ENCODE measurements at regions not wholly inside any gene's neighbourhood (a gene's known extent, or its start where the extent isn't known, plus 50 kb on each side); places are given as distances from the start of the nearest gene placed in this dataset.

- in situ Hi-C loops (cut with MboI; ENCODE audit: low sequenced_read_pairs) = loop anchor here (5.0 kb wide), 1 partner anchor 98 kb away; no protein-coding TSS in a partner anchor
- CTCF ChIA-PET = interaction anchor here (1.3 kb wide), 1 partner anchor 27 kb away, joined by 3 read pairs; no protein-coding TSS in a partner anchor
- H2AFZ ChIP-seq (replicated peaks; ENCODE audit: low read length, poor library complexity) = peak overlapping the region; percentile 90
- TF ChIP-seq USF2 (IDR thresholded peaks at IDR 0.05; ENCODE audit: low read depth, low read length) (no peak), CTCF (conservative IDR thresholded peaks at IDR 0.05; ENCODE audit: low read depth, low read length) (no peak), CEBPB (IDR thresholded peaks at IDR 0.05; ENCODE audit: low read depth, low read length) (no peak), SMC3 (IDR thresholded peaks at IDR 0.05; ENCODE audit: low read depth, low read length) (no peak), MXI1 (IDR thresholded peaks at IDR 0.05; ENCODE audit: borderline replicate concordance, low read depth, low read length) (no peak), MAFK (IDR thresholded peaks at IDR 0.05; ENCODE audit: low read depth, low read length) (no peak), MAZ (IDR thresholded peaks at IDR 0.05; ENCODE audit: borderline replicate concordance, low read depth, low read length) (no peak), ELK1 (IDR thresholded peaks at IDR 0.05; ENCODE audit: borderline replicate concordance, low read depth, low read length) (no peak), RAD21 (IDR thresholded peaks at IDR 0.05; ENCODE audit: low read length) (no peak), BHLHE40 (IDR thresholded peaks at IDR 0.05; ENCODE audit: low read depth, low read length) (no peak), RFX5 (IDR thresholded peaks at IDR 0.05; ENCODE audit: low read depth, low read length) (no peak), POLR2A (IDR thresholded peaks at IDR 0.05; ENCODE audit: low read depth, low read length) (no peak), CHD1 (IDR thresholded peaks at IDR 0.05; ENCODE audit: low read depth, low read length) (no peak), NFE2L2 (IDR thresholded peaks at IDR 0.05; ENCODE audit: low read depth, low read length) (no peak), RCOR1 (IDR thresholded peaks at IDR 0.05; ENCODE audit: insufficient replicate concordance, low read length) (no peak)
Observed at GRCh38 chr20:1803932-1804501, 91.2 kb upstream of the SIRPA start.

More at GRCh38 chr20:1803932-1804501, 91.2 kb upstream of the SIRPA start:
- no peak overlapping the region for H3K23ac ChIP-seq (ENCODE audit: low read depth, low read length)
- H3K4me2 ChIP-seq (ENCODE audit: low read depth, low read length) = peak overlapping the region; percentile 71
- H4K5ac ChIP-seq (ENCODE audit: low read depth, low read length) = peak overlapping the region; percentile 55; the same call in 1 of the 2 replicates
- peak overlapping the region; percentile 10 to 69; a peak in 3 of 4 replicates for H4K8ac ChIP-seq (ENCODE audit: low read depth in 2 of 2, low read length in 2 of 2)
- H2BK120ac ChIP-seq (ENCODE audit: low read depth, low read length) = no peak overlapping the region
- no peak overlapping the region for H2BK20ac ChIP-seq (ENCODE audit: low read depth, low read length)
- no peaks in the 10 kb centered on the region for H3K9me3 ChIP-seq (ENCODE audit: control insufficient read depth, insufficient read depth, low read length)
- DNase-seq (no peak), ATAC-seq (ENCODE audit: low read depth) (peak; percentile 2; the same call in 1 of the 2 replicates)
- H3K27ac ChIP-seq (ENCODE audit: insufficient read depth, low read length) = peak overlapping the region; percentile 15; the same call in 1 of the 2 replicates
- no TSS peak for BruUV-seq (replicated peaks)
- no peak overlapping the region for H2BK15ac ChIP-seq (ENCODE audit: low read depth, low read length)
- no peak overlapping the region for H3K14ac ChIP-seq (replicated peaks; ENCODE audit: low read depth, low read length)
- WGBS, 2 experiments (ENCODE audit: extremely low coverage in 2 of 2, insufficient read length in 1 of 2) = 100% methylated on average over 2 of the region's 10 CpGs; no CpG with 5 or more reads in 1 of the 2 experiments
- H3K36me3 ChIP-seq (ENCODE audit: control insufficient read depth, insufficient read depth, low read length) = no peaks in the 10 kb centered on the region
- no peaks in the 10 kb centered on the region for H4K20me1 ChIP-seq (ENCODE audit: insufficient read depth, low read length)
- H2BK5ac ChIP-seq (ENCODE audit: low read depth, low read length, poor library complexity, severe bottlenecking) = no peak overlapping the region
- no peak overlapping the region for H3K18ac ChIP-seq (ENCODE audit: low read depth, low read length)
- POLR2A ChIA-PET (ENCODE audit: unreplicated experiment) = interaction anchor here (0.5 kb wide), 1 partner anchor 66 kb away, joined by 3 read pairs; no protein-coding TSS in a partner anchor
- H2AK5ac ChIP-seq (ENCODE audit: low read depth, low read length) = no peak overlapping the region
- H4K91ac ChIP-seq (ENCODE audit: insufficient read depth, low read depth, low read length) = peak overlapping the region; percentile 11; the same call in 1 of the 2 replicates
- H3K56ac ChIP-seq (ENCODE audit: extremely low read depth, insufficient read depth, low read length) = no peak overlapping the region
- no peaks in the 10 kb centered on the region for H3K79me1 ChIP-seq (ENCODE audit: low read depth in 1 of 2, low read length in 2 of 2)
- H3K9ac ChIP-seq (ENCODE audit: low read depth, low read length) = peak overlapping the region; percentile 61; the same call in 1 of the 2 replicates
- H3K27me3 ChIP-seq (ENCODE audit: control insufficient read depth, insufficient read depth, low read length) = peaks cover 2% of the 10 kb centered on the region; the same call in 1 of the 2 replicates
- intact Hi-C loops (cut with micrococcal nuclease) (loop anchor here (1.0 to 2.0 kb wide), 3 partner anchors 40 to 299 kb away; no protein-coding TSS in a partner anchor), dilution Hi-C loops (cut with HindIII; ENCODE audit: low sequenced_read_pairs, unreplicated experiment) (no loop called here)
- H2AK9ac ChIP-seq (replicated peaks; ENCODE audit: low read depth, low read length, poor library complexity) = no peak overlapping the region
- H3K4me3 ChIP-seq (ENCODE audit: insufficient read depth, low read depth, low read length) = peak overlapping the region; percentile 50
- H3K4me1 ChIP-seq (ENCODE audit: control insufficient read depth, insufficient read depth, low read length) = peaks cover 9% of the 10 kb centered on the region
- no peak overlapping the region; the same call in 1 of the 2 replicates for H3K4ac ChIP-seq (ENCODE audit: low read depth, low read length)
- peaks cover 8% of the 10 kb centered on the region for H3K9me1 ChIP-seq (ENCODE audit: insufficient read depth, low read length)

All from IMR-90 (cell line).